ENCODE measurements at regions not wholly inside any gene's neighbourhood (a gene's known extent, or its start where the extent isn't known, plus 50 kb on each side); places are given as distances from the start of the nearest gene placed in this dataset.

DNA sequence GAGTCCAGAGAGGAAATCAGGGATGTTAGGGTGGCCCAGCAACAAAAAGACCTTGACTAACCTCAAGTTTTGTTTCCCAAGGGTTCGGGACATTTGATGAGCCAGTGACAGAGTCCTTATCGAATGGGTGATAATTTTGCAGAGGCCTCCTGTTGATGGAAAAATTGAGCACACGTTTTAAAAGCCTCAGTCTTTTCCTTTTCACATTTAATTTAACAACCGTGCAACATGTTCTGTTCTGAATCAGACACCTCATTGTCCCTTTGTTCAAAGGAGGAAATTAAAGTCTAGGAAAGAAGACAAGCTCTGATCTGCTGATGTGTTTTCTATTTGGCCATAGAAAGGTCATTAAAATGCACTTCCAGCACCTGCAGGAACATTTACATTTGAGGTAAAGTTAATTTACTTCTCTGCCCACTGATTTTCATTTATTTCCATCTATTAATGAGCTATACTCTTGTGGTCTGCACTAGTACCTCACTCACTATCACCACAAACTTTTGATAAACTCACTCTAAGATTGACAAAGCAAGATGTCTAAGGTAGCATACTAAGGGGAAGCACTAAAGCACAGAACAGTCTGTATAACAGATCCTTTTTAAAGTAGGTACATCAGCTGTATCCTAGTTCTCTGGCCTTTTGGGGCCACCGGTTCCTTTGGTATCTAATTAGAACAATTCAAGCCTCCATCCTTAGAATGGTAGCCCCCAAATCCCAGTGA, 147.0 kb downstream of the RPAP3 start:
- no peak for DNase-seq

DNA sequence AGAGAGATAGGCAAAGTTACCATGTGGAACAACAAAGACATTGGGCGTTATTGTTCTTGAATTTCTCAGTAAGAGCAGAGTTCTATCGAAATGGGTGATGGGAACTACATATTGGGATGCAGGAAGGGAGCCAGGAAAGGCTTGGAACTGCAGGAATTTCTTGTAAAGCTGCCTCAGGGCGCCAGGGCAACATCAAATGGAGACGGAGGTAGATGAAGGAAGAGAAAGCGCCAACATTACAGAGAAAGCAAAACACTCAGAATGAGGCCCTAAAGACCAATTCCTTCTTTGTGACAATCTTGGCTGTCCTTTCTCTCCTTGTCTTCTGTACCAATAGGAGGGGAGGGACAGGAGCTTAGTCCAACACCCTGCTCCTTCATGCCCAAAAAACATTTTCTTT, 148.4 kb downstream of the RPAP3 start:
- DNase-seq, result no peak

DNA sequence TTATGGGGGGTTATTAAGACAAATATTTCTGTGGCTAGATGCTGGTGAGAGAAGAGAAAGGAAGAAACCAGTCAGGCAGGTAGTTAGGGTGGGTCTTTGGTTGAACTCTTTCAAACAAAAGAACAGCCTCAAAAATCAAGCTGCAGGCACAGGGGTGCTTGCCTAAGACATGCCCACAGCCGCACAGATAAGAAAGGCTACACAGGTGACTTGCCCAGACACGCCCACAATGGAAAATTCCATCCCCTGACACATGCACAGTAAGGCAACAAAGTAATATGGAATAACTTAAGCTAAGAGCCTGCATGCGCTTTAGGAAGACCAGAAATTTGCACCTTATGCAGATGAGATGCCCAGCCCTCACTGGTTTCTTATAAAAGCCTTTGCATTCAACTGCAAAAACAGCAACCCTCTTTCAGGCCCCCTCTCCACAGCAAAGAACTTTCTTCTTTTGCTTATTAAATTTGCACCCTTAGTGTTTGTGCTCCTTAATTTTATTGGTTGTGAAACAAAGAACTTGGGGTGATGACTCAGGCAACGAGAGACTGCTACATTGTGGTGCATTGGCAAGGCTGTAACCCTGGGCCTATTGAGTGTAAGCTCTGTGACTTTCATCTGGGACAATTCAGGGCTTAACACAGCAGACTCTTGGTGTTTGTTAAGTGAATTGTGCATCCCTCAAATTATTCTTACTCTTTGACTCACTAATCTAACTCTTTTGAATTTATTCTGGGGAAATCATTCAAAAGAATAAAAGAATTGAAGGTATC, 149.4 kb downstream of the RPAP3 start:
- no peak for DNase-seq

DNA sequence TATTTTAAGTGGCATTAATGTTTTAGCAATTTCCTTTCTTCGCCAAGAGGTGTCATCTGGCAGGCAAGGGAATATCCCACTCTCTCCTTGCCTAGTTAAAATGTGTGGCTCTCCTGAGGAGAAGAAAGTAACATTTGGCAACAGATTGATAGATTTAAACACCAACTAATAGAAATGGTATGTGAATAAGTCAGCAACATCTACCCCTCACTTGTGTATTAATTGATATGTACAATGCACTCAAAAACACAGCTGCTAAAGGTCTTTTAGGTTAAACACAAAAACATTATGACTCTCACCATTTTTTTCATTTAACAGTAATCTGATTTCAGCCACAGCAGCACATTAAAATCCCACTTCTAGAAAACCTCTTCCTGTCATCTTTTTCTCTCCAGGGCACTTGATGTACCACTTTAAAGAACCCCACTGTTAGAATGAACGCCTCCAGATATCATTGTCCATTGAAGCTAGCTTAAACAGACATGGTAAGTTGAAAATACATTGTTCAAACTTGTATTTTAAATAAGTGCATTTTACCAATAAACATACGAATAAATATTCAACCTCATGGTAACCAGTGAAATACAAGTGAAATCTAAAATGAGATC, 151.7 kb downstream of the RPAP3 start:
- DNase-seq, result no peak

DNA sequence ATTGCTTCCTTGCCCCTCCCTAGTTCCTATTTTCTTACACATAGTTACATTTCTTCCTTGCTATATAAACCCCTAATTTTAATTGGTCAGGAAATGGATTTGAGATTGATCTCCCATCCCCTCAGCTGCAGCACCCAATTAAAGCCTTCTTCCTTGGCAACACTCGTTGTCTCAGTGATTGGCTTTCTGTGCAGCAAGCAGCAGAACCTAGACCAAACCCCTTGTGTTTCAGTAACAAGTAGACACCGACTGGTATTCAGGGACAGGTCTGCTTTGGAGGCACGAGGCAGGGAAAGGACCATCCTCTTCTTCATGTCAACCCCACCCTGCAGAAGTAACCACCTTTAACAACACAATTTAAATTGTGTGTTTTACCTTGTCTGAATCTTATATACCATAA, 152.6 kb downstream of the RPAP3 start:
- no peak for DNase-seq

DNA sequence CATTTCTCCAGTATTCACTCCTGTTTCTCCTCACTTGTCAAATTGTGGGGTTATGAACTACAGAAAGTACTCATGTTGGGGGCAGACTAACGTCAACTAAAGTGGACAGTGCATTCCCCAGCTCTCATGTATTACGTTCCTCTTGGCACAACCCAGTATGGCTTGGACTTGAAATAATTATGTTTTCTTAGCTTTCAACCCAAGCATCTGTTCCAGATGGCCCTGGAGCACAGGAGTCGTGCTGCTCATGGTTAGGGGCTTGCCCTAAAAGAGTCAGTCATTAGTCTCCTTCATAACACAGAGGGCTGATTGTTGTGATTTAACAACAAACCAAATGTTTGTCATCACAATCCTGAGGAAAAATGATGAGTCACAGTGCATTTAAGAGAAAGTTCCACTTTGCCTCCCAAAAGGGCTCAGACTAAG, 154.4 kb downstream of the RPAP3 start:
- DNase-seq, result no peak

DNA sequence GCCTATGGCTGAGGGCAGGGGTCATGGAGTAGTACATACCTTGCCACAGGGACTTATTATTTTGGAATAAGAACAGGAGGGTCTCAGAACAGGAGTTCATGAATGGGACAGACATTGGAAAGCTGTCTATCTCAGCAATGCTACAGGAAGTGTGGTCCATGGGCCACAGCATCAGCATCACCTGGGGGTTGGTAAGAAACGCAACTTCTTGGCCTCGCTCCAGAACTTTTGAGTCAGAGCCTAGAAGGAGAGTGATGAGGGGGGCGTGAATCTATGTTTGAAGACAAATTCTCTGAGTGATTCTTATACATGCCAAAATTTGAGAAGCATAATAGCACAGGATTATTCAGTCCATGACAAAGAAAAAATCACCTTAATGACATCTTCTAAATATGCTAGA, 156.6 kb downstream of the RPAP3 start:
- DNase-seq, result no peak

DNA sequence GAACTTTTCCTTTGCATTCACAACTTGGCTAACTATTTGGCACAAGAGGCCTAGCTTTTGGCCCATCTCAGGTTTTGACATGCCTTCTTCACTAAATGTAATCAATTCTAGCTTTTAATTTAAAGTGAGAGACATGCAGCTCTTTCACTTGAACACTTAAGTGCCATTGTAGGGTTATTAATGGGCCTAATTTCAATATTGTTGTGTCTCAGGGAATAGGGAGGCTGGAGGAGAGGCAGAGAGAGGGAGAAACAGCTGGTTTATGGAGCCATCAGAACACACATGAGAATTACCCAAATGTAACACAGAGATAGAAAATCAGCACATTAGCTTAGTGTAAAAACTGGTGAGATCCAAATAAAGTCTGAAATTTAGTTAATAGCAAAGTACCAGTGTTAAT, 157.4 kb downstream of the RPAP3 start:
- no peak for DNase-seq

DNA sequence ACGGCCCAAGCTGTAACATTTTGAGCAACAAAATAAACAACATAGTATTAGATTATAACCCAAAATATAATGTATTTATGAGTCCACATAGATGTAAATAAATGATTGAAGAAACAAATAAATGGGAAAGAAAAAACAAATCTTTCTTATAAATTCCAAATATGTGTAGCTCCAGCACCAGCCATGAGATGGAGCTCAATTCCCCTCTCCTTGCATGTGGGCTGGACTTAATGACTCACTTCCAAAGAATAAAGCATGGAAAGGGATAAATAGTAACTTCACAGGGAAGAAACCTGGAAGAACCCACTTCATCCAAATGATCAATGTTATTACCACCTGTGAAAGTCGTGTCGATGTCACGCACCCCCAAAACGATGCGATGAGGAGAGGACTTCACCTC, 158.8 kb downstream of the RPAP3 start:
- DNase-seq, result peak; percentile 13

DNA sequence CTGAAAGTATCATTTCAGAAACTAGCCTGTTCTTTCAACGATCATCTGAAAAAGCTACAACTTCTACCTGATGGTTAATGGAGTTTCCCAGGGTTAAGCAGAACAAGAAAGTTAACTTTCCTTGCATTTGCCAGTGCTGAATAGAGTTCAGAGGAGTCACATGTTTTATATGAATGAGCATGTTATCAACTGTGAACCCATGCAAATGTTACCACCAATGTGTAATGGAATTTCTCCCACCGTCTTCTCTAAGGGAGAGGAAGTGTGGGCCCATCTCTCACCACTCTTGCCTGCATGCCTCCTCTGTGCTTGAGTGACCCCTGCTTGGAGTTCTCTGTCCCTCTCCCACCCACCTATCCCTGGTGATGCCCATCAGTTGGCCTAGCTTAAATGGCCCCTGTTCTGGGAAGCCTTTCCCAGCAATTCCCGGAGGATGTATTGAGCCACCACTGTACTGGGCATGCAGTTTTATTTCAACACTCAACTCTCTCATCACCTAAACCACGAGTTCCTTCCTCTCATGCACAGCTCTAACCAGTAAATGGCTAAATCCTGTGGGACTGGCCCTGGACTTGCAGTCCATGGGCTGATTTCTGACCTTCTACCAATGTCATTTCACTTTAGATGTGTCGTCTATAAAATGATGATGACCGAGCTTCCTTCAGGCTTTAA, 159.8 kb downstream of the RPAP3 start:
- no peak for DNase-seq

DNA sequence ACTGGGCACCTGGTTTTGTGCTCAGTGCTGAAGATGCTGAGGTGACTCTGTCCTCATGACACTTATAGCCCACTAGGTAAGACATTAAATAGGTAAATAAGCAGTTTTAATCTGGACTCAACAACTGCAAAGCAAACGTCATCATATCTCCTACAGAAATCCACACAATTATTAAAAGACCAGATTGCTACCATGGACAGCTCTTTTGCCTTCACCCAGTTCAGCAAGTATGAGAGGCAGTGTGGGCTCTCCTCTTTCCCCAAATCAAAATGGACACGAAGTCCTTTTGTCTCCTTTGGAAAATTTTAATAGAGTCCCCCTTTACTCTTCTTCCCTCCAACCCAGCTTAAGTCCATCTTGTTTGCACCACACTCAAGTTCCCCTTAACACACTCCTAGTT, 171.1 kb downstream of the RPAP3 start:
- no peak for DNase-seq

DNA sequence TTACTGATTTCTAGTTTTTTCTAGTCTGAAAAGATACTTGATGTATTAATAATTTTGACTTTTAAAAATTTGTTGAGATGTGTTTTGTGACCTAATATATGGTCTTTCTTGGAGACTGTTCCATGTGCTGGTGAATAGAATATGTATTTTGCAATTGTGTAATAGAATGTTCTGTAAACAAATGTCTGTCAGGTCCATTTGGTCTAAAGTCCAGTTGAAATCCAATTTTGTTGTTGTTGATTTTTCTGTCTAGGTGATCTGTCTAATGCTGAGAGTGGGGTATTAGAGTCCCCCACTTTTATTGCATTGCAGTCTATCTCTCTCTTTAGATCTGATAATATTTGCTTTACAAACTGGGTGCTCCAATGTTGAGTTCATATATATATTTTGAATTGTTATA, 175.8 kb downstream of the RPAP3 start:
- DNase-seq, result no peak

DNA sequence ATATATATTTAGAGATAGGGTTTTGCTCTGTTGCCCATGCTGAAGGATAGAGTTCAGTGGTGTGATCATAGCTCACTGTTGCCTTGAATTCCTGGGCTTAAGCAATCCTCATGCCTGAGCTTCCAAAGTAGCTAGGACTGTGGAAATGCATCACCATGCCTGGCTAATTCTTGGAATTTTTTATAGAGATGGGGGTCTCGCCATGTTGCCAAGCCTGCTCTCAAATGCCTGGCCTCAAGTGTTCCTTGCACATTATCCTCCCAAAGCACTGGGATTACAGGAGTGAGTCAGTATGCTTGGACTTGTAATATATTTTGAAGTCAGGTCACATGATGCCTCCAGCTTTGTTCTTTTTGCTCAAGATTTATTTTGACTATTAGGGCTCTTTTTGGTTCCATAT, 178.0 kb downstream of the RPAP3 start:
- no peak for DNase-seq

DNA sequence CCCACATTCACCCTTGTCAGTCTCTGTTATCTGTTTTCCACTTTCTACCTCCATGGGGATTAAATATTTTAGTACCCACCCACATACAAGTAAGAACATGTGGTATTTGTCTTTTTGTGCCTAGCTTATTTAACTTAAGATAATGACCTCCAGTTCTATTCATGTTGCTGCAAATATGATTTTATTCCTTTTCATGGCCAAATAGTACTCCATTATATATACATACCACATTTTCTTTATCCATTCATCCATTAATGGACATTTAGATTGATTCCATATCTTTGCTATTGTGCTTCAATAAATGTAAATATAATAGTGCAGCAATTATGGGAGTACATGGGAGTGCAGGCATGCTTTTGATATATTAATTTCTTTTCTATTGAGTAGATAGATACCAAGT, 185.8 kb downstream of the RPAP3 start:
- no peak for DNase-seq

DNA sequence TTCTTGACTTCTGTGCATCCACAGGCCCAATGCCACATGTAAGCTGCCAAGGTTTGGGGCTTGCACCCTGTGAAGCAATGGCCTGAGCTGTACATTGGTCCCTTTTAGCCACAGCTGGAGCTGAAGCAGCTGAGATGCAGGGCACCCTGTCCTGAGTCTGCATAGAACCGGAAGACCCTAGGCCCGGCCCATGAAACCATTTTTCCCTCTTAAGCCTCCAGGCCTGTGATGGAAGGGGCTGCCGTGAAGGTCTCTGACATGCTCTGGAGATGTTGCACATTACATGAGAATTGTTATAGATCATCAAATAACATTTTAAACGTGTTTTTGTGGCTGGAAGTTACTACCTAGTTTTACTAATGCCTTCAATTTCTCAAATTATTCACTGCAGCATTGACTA, 188.7 kb downstream of the RPAP3 start:
- DNase-seq, result no peak

DNA sequence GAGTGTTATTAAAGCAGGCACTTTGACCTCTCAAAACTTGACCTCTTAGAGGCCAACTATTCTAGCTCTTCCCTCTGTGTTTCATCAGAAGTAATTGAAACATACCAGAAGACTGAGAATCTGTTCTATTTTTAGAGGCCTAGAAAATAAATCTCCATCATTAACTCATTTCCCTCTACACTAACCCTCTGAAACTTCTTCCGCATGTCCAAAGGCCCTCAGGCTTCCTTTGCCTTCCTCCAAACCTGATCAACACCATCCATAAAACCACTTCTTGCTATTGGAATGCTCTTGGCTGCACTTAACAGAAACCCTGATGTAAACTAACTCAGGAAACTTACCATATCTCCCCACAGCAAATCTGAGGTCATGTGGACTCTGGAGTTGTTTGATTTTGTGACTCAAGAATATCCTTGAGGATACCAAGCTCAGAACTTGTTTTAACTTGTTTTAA, 196.4 kb downstream of the RPAP3 start:
- no peak for DNase-seq

DNA sequence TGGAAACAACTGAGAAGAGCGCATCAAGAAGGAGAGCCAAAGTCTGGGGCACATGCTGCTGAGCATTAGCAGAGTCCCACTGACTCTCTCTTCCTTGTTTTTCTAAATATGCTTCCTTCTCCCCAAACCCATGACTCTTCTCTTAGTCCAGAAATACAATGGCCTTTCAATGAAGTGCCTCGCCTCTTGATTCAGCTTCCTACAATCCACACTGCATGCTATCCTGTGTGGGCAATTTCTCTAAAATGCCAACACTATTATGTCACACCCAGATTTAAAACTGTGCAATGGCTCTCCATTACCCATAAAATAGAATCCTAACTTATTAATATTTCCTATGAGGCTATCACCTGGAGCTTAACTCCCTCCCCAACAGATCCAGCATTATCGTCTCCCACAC, 198.6 kb downstream of the RPAP3 start:
- DNase-seq, result no peak

DNA sequence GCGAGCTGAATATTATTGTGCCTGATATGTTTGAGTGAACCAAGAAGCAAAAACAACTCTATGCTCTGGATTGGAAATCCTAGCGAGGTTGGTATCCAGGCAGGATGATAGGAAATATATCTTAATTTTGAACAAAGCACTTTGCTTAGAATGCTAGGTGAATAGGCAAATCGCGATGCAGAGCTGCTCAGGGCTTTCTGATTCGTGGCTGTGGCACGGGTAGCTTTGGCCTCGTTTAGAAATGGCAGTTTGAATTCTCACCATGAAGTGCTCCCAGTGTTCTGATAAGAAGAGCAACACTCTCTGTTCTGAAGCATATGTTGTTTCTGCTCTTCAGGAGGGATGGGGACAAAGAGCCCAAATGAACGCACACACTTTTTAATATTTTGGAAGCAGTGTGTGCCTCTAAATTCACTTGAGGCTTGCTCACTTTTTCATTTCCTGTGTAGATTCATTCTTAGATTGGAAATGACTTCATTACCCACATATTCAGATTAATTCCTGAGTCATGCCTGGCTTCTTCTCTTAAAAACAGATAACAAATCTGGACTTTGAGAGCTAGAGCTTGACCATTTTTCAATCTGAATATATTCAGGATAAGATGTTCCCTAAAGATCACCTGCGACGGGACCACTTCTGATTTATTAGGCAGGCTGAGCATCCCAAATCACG, 200.9 kb downstream of the RPAP3 start:
- no peak for DNase-seq

DNA sequence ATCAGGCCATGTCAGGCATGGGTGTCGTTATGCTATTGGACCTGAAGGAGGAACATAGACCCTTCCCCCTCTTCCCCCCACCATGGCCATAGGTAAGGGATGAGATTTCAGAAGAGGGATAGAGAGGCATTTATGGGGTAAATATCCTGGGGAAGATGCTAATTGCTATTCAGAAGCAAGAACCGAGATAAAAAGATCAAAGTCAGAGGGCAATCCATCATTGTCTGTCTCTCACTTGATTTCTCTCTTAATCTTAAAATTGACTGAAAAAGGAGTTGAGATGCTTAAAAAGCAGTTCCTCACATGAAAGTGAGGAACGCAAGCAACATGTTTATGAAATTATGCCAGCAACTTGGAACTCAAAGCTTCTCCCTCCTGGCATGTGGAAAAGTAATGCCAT, 212.0 kb downstream of the RPAP3 start:
- no peak for DNase-seq

DNA sequence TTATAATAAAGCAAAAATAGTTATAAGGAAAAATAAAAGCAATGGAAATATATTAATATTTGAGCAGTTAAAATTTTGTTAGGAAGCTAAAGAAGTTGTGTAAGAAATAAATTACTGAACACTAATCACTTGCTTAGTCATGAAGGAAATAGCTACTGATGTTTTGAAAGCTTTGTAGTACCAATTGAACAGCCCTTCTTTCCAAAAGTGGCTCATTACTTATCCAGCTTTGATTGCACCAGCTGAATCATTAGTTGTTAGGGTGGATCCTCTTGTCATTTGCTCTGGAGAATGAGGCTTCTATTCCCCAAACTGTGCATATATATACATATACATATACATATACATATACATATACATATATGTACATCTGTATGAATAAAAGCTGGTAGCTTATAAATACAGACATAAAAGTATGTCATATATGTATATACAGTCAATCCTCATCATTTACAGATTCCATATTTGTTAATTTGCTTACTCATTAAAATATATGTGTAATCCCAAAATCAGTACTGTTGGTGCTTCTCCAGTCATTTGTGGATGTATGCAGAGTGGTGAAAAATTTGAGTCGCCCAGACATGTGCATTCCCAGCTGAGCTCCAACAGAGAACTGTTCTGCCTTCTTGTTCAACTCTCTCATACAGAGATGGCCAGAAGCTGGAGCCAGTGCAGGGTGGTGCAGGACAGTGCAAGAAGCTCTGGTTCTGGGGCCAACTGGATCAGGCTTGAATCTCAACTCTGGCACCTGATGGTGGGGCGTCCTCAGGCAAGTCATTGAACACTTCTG, 214.1 kb downstream of the RPAP3 start:
- DNase-seq, result no peak

DNA sequence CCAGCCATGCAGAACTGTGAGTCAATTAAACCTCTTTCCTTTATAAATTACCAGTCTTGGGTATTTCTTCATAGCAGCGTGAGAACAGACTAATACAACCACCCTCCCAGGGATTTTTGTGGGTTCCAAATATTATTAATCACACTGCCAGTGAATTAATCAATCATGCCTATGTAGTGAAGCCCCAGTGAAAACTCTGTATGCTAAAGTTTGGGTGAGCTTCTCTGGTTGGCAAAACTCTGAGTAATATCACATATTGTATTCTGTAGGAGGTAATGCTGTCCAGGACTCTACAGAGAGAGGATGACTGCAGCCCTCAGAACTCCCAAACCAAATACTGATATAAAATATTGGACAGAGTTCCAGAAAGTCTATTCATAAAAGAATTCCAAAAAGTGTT, 216.9 kb downstream of the RPAP3 start:
- no peak for DNase-seq

DNA sequence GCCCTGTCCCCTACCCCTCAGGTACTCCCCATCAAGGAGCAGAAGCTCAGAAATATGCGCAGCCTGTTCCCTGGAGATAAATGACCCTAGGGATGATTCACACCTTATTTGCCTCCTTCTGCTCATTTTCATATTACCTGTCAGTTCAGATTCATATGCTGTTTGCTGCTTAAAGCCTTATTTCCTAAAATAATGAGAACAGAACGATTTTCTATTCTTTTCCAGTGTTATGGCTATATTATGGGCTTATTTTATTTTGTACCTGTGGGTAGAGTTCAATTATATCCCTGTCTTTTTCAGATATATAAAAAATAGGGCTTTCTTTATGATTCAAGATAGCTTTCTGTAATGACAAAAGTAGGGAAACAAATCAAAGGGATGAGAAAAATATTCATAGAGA, 224.8 kb downstream of the RPAP3 start:
- no peak for DNase-seq
